ENCODE measurements at regions not wholly inside any gene's neighbourhood (a gene's known extent, or its start where the extent isn't known, plus 50 kb on each side); places are given as distances from the start of the nearest gene placed in this dataset.

DNA sequence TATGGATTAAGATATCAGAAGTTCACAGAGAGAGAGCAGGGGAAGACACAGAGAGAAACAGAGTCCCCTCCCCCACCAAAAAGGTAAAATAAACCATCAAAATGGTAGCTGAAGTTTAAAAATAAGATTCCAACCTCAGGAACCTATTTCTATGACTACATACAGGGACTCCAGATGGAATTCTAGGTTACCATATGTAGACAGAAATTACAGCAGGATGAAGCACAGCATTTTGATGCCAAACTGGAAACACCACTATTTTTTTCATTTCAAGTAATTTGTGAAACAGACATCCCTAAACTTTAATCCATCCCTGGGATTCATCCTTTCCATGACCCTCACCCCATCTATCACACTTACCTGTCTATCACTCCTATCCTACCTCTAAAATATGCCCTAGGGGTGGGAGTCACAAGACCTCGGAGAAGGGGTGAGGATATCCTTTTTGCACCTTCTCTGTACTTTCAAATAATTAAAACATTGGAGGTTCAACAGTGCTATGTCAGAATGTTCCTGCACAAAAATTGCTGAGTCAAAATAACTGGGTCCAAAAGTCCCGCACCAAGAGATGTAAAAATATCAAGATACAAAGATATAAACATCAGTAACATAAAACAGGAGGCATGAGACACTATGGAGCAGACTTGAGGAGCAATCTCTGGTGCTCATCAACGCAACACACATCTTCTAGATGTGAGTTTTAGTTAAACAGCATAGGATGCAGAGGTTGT is 344.5 kb upstream of the RASGEF1B start:
- TF ChIP-seq, protein P1, sequence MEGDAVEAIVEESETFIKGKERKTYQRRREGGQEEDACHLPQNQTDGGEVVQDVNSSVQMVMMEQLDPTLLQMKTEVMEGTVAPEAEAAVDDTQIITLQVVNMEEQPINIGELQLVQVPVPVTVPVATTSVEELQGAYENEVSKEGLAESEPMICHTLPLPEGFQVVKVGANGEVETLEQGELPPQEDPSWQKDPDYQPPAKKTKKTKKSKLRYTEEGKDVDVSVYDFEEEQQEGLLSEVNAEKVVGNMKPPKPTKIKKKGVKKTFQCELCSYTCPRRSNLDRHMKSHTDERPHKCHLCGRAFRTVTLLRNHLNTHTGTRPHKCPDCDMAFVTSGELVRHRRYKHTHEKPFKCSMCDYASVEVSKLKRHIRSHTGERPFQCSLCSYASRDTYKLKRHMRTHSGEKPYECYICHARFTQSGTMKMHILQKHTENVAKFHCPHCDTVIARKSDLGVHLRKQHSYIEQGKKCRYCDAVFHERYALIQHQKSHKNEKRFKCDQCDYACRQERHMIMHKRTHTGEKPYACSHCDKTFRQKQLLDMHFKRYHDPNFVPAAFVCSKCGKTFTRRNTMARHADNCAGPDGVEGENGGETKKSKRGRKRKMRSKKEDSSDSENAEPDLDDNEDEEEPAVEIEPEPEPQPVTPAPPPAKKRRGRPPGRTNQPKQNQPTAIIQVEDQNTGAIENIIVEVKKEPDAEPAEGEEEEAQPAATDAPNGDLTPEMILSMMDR (conservative IDR thresholded peaks at IDR 0.05), result no peak
- H3K27ac ChIP-seq, result no peak overlapping the region

DNA sequence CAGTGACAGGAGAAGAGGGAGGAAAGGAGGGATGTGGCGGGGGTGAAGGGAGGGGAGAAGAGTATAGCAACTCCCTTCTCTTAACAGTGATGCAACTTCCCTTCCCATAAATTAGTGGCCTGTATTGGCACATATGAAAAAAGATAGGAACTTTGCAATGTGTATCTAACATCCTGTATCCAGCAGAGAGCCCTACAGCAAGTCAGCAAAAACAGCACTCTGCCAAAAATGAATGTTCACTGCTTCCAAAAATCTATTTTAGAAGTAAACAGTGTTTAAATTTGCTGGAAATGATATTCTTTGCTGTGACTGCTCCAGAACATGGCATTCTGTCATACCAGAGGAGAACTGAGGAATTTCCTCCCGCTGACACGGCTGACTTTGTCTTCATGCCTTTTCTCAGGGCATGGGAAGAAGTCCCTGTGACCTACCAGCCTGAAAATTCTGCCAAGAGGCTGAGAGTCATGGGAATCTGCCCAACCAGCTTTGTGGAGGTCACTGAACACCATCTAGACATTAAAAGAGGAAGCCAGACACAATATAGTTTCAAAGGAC is 343.4 kb upstream of the RASGEF1B start:
- TF ChIP-seq, protein P1 (conservative IDR thresholded peaks at IDR 0.05), result no peak
- no peak overlapping the region for H3K27ac ChIP-seq

DNA sequence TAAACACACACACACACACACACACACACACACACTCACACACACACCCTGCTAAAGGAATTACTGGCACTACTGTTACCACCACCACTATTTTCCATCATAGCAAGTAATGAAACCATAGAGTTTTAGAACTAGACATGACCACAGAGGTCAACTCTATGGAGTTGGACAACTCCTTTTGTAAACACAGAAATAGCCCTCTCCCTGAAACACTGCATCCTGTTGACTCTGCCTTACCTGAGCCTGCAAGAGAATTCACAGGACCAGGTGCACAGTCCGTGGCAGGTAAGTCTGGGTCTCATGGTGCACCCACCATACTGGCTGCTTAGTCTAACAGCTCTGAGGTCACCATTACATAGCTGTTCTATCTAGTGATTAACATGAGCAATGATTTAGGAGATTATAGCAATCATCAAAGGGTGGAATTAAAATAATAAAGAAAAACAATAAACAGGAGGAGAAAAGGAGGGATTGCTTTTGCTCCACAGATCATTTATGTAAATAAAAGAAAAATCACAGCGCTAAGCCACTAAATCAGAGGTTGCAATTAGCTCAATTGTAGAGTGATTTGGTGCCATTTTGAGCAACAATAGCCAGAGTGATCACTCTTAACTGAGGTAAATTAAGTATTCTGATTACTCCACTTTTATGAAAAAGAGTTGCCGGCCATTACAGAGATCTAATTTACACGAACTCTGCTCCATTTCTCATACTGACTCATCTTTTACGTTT is 340.0 kb upstream of the RASGEF1B start:
- TF ChIP-seq, protein P1 (conservative IDR thresholded peaks at IDR 0.05), result no peak
- H3K27ac ChIP-seq, result no peak overlapping the region

DNA sequence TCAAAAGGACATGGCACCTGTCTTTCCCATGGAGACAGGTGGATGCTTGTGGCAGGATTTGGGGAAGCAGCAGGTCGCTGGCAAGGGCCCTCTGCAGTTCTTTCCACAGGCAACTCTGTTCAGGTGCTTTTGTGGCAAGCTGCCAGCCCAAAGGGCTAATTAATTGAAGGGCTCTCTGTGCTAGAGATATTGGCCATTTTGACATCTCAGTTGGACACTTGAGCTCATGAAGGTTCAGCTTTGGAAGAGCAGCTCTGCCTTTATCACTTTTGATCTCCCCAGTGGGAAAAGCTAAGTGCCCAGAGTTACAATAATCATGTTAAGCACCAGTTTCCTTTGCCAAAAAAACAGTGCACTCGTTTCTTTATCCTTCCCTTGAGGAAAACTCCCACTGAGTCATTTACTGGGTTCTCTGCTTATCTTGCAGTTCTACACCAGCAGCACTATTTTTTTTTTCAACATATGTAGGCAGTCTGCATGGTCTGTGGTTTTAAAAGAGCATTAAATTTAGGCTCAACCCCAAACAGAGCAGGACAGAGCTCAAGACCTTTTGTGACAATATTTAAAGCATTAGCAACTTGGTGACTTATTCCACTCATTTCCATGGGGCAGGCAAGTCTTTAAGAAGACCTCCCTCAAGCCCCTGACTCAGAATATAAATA is 336.4 kb upstream of the RASGEF1B start:
- TF ChIP-seq, protein P1 (conservative IDR thresholded peaks at IDR 0.05), result no peak
- no peak overlapping the region for H3K27ac ChIP-seq

- TF ChIP-seq, protein P1 (conservative IDR thresholded peaks at IDR 0.05), result no peak
- H3K27ac ChIP-seq, result no peak overlapping the region
Measured at GRCh38 chr4:81807386-81807785, 335.7 kb upstream of the RASGEF1B start.

- no peak overlapping the region for H3K27ac ChIP-seq
- TF ChIP-seq, protein P1 (conservative IDR thresholded peaks at IDR 0.05), result no peak
Measured at GRCh38 chr4:81806485-81806884, 334.8 kb upstream of the RASGEF1B start.

DNA sequence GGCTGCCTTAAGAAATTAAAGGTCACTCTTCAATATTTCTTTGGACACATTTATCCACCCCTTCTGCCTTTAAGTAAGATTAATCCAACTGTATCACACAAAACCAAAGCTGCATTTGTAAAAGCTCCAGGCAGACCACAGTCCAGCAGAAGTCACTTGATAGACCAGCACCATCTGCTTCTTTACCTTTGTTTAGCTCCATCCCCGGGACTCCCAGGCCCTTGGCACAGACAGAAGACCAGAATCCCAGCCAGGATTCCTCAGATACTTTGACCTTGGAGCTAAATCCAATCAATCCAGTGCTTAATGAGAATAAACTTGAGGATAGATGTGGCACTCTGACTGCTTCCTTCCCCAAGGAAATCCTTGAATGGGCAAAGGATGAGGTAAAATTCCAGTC is 333.1 kb upstream of the RASGEF1B start:
- H3K27ac ChIP-seq, result no peak overlapping the region
- TF ChIP-seq, protein P1 (conservative IDR thresholded peaks at IDR 0.05), result no peak

All from VCaP (cell line).